NCI-H2196 treated with DMSO at 0.1 percent for 48 hours (cell line): ENCODE measurements at regions not wholly inside any gene's neighbourhood (a gene's known extent, or its start where the extent isn't known, plus 50 kb on each side); places are given as distances from the start of the nearest gene placed in this dataset.
"Not testable (repeated sequence)": the region's sequence is repeated elsewhere in the genome, so short reads cannot be mapped to it uniquely, and the experiment has no call there.

Experiments
- DNase-seq: peaks from one replicate; lab custom pipeline; 2025; ENCODE audit not compliant: unreplicated experiment; lab: John Stamatoyannopoulos, UW

GRCh38 chr2:88396209-88396608, 56.3 kb downstream of the FOXI3 start:
- no peak for DNase-seq

- DNase-seq = no peak
These were observed 74.9 kb downstream of the FOXI3 start for GRCh38 chr2:88377641-88377991.

GRCh38 chr2:88372042-88372441, 80.5 kb downstream of the FOXI3 start:
- no peak for DNase-seq

GRCh38 chr2:88365408-88365807, 87.1 kb downstream of the FOXI3 start:
- not testable (repeated sequence) for DNase-seq

- DNase-seq = no peak
These were observed 97.0 kb downstream of the FOXI3 start for GRCh38 chr2:88355486-88355885.

GRCh38 chr2:88351249-88351601, 101.3 kb downstream of the FOXI3 start:
- DNase-seq = no peak

- DNase-seq = no peak
These were observed 101.9 kb downstream of the FOXI3 start for GRCh38 chr2:88350331-88351248.

- no peak for DNase-seq
These were observed 106.7 kb downstream of the FOXI3 start for GRCh38 chr2:88345842-88346241.

- no peak for DNase-seq
These were observed 109.7 kb downstream of the FOXI3 start for GRCh38 chr2:88342749-88343148.

GRCh38 chr2:88334418-88334817, 118.1 kb downstream of the FOXI3 start:
- no peak for DNase-seq

- no peak for DNase-seq
These were observed 121.3 kb downstream of the FOXI3 start for GRCh38 chr2:88331239-88331638.

GRCh38 chr2:88329815-88330603, 122.5 kb downstream of the FOXI3 start:
- DNase-seq = peak; percentile 55

- no peak for DNase-seq
These were observed 130.8 kb downstream of the FOXI3 start for GRCh38 chr2:88321449-88322248.

GRCh38 chr2:88320076-88320773, 132.3 kb downstream of the FOXI3 start:
- DNase-seq = no peak

- DNase-seq = no peak
These were observed 133.6 kb downstream of the FOXI3 start for GRCh38 chr2:88318956-88319330.

- DNase-seq = no peak
These were observed 134.2 kb downstream of the FOXI3 start for GRCh38 chr2:88318071-88318955.

- no peak for DNase-seq
These were observed 140.6 kb downstream of the THNSL2 start for GRCh38 chr2:88310787-88311186.

- no peak for DNase-seq
These were observed 137.7 kb downstream of the THNSL2 start for GRCh38 chr2:88307817-88308216.

- no peak for DNase-seq
These were observed 133.7 kb downstream of the THNSL2 start for GRCh38 chr2:88303865-88304264.

GRCh38 chr2:88296247-88296646, 126.1 kb downstream of the THNSL2 start:
- DNase-seq = no peak
